CD4-positive, alpha-beta T cell treated with Interferon alpha-2 for 1 hour (primary cell): ENCODE measurements at regions not wholly inside any gene's neighbourhood (a gene's known extent, or its start where the extent isn't known, plus 50 kb on each side); places are given as distances from the start of the nearest gene placed in this dataset.
"Not testable (repeated sequence)": the region's sequence is repeated elsewhere in the genome, so short reads cannot be mapped to it uniquely, and the experiment has no call there.

ENCODE experiments used
- DNase-seq, 2 donors: peaks; one replicate each; pipeline ENCODE4 v3.0.0-alpha.2; 2020 to 2022

- not testable (repeated sequence) for DNase-seq
These were observed 54.2 kb downstream of the DBET start for GRCh38 chr4:190118519-190118918.

- not testable (repeated sequence) for DNase-seq
These were observed 54.1 kb upstream of the DUX4 start for GRCh38 chr4:190119474-190119873.

DNA sequence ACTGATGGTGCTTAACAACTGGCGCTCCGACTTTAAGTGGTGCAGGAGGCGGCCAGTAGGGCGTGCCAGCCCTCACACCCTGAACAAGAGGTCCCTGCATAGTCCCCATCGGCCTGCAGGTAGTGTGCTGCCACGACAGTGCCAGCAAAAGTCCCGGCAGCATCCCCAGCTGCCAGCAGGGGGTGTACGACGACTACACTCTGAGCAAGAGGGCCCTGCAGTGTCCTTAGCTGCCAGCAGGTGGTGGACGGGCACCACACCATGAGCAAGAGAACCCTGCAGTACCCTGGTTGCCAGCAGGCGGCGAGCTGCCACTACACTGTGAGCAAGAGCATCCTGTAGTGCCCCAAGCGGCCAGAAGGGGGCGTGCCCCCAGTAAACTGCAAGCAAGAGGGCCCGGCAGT is 53.5 kb upstream of the DUX4 start:
- not testable (repeated sequence) for DNase-seq

DNA sequence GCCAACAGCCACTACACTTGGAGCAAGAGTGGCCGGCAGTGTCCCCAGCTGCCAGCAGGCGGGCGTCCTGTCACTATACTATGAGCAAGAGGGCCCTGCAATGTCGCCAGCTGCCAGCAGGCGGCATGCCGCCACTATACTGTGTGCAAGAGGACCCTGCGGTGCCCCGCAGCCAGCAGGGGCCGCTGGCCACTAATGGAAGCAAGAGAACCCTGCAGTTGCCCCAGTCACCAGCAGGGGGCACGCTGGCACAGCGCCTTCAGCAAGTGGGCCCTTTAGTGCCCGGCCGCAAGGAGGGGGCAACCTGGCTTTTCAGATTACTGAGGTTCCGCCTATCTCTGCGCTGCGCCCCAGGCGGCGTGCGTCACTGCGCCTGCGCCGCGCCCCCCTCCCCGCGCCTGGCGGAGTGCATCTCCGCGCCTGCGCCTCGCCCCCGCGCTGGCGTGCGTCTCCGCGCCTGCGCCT is 53.0 kb upstream of the DUX4 start:
- DNase-seq = peak in 1 of 2 donors; percentile 20

GRCh38 chr4:190121076-190121671 is 52.4 kb upstream of the DUX4 start:
- not testable (repeated sequence) for DNase-seq

- DNase-seq = no peak
These were observed 51.8 kb upstream of the DUX4 start for GRCh38 chr4:190121759-190122158.

DNA sequence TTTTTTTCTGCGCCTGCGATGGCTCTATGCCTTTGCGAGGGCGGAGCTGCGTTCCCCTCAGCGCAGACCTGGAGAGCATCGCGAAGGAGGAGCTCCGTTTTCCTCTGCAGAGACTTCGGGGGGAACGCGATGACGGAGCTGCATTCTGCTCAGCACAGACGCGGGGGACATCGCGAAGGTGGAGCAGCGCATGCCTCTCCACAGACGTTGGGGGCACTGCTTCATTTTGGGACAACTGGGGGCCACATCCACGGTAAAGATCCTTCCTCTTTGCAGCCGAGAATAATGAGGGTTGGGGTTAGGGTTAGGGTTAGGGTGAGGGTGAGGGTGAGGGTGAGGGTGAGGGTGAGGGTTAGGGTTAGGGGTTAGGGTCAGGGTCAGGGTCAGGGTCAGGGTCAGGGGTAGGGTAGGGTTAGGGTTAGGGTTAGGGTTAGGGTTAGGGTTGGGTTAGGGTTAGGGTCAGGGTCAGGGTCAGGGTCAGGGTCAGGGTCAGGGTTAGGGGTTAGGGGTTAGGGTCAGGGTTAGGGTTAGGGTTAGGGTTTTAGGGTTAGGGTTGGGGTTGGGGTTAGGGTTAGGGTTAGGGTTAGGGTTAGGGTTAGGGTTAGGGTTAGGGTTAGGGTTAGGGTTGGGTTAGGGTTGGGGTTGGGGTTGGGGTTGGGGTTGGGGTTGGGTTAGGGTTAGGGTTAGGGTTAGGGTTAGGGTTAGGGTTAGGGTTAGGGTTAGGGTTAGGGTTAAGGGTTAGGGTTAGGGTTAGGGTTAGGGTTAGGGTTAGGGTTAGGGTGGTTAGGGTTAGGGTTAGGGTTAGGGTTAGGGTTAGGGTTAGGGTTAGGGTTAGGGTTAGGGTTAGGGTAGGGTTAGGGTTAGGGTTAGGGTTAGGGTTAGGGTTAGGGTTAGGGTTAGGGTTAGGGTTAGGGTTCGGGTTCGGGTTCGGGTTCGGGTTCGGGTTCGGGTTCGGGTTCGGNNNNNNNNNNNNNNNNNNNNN is 51.1 kb upstream of the DUX4 start:
- peak in 1 of 2 donors; percentile 53 for DNase-seq
